Esophagus muscularis mucosa (tissue), 4 donors: ENCODE measurements at regions not wholly inside any gene's neighbourhood (a gene's known extent, or its start where the extent isn't known, plus 50 kb on each side); places are given as distances from the start of the nearest gene placed in this dataset.

Source experiments
- DNase-seq: peaks from one replicate; pipeline ENCODE4 v3.0.0-alpha.2; 2017; ENCODE audit errors: extremely low spot score
- H3K27ac ChIP-seq, 4 donors: fragments of 200-600 bp; sonication (generic); replicated peaks in 1 of 4; 1 replicate in 3 of 4; 2 replicates in 1 of 4; pipeline ENCODE4 v1.5.1; 2016 to 2019; ENCODE audit warnings: mild to moderate bottlenecking in 1 of 4
- H3K27me3 ChIP-seq, 4 donors: fragments of 200-600 bp; sonication (generic); one replicate each; pipeline versions ENCODE4 v1.5.1 to v1.6.0; 2016 to 2019
- H3K36me3 ChIP-seq, 4 donors: fragments of 200-600 bp; sonication (generic); one replicate each; pipeline ENCODE4 v1.5.1; 2016 to 2019
- H3K4me1 ChIP-seq, 4 donors: fragments of 200-600 bp; sonication (generic); one replicate each; pipeline ENCODE4 v1.5.1; 2016 to 2019
- H3K4me3 ChIP-seq, 4 donors: fragments of 200-600 bp; sonication (generic); 1 replicate in 2 of 4; 2 replicates in 2 of 4; pipeline ENCODE4 v1.5.1; 2016 to 2019; ENCODE audit warnings: mild to moderate bottlenecking in 4 of 4, moderate library complexity in 1 of 4
- H3K9me3 ChIP-seq, 4 donors: fragments of 200-600 bp; sonication (generic); 1 replicate in 3 of 4; 2 replicates in 1 of 4; pipeline ENCODE4 v1.5.1; 2016 to 2019
- CTCF ChIP-seq, 3 experiments: fragments of 200-600 bp in 2 of 3; fragments of 450-650 bp in 1 of 3; sonication (generic) in 2 of 3; IDR thresholded peaks; one replicate each; pipeline ENCODE4 v1.5.1; 2017 to 2019; ENCODE audit warnings: antibody characterized with exemption in 3 of 3, mild to moderate bottlenecking in 2 of 3, moderate library complexity in 1 of 3
- EP300 ChIP-seq: sonication (generic); formaldehyde crosslinking; IDR thresholded peaks from one replicate; pipeline ENCODE4 v1.6.1; 2017; ENCODE audit warnings: antibody characterized with exemption
- POLR2A ChIP-seq: fragments of 450-650 bp; IDR thresholded peaks from one replicate; pipeline ENCODE4 v1.6.1; 2017; ENCODE audit warnings: antibody characterized with exemption, moderate library complexity, mild to moderate bottlenecking, low read depth
- POLR2AphosphoS5 ChIP-seq, 2 donors: sonication (generic); formaldehyde crosslinking; IDR thresholded peaks; one replicate each; pipeline ENCODE4 v1.6.1; 2017; ENCODE audit warnings: antibody characterized with exemption in 2 of 2
- WGBS: methylation state at CpG from one replicate; pipeline ENCODE4 v1.1.5; 2018; 5-methylcytosine and 5-hydroxymethylcytosine counted together
- intact Hi-C: fragments of 100-400 bp; cut with DNase I; formaldehyde crosslinking; loops from one replicate; pipeline ENCODE4 v1.15.1; 2023

GRCh38 chr19:30316000-30316491, 56.1 kb upstream of the ZNF536 start:
- no peak for DNase-seq
- intact Hi-C loops: no loop called here
- H3K4me1 ChIP-seq: no peaks in the 10 kb centered on the region
- H3K27ac ChIP-seq: no peak overlapping the region
- TF ChIP-seq EP300 (no peak), POLR2AphosphoS5 (IDR thresholded peaks at IDR 0.05) (no peak), CTCF (IDR thresholded peaks at IDR 0.05) (no peak), POLR2A (no peak)
- peaks cover 0 to 6% (median 0%) of the 10 kb centered on the region in 4 donors for H3K9me3 ChIP-seq
- WGBS: 95% methylated on average over 4 of the region's 4 CpGs
- no peaks in the 10 kb centered on the region for H3K36me3 ChIP-seq
- H3K27me3 ChIP-seq: peaks cover 0 to 43% (median 0%) of the 10 kb centered on the region in 4 donors
- H3K4me3 ChIP-seq: no peak overlapping the region

DNA sequence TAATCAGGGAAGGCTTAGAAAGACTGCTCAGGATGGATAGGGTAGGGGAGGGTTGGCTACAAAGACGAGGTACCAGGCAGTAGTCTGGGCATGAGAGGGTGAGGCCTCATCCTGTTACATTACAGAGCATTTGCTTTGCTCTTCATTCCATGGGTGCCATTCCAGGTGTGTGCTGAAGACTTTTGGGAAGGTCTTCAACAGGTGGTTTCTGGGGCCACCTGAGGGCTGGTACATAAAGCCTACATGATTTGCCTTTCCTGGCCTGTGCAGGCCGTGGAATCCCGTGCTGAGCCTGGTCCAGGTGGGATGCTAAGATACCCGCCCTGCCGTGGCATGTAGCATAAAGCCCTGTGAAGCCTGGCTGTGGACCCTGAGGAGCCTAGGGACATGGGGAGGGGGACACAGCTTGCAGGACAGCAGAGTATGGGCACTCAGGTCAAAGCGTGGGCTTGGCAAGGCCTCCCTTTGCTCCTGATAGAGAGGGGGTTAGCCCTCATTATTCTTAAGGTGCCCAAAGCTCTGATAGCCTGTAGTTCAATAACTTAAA, 55.6 kb upstream of the ZNF536 start:
- peaks cover 0 to 6% (median 0%) of the 10 kb centered on the region in 4 donors for H3K9me3 ChIP-seq
- H3K27ac ChIP-seq: no peak overlapping the region
- no peaks in the 10 kb centered on the region for H3K36me3 ChIP-seq
- DNase-seq: no peak
- 70% methylated on average over 2 of the region's 6 CpGs for WGBS
- no peak for TF ChIP-seq CTCF (IDR thresholded peaks at IDR 0.05)
- TF ChIP-seq POLR2A: no peak
- TF ChIP-seq EP300: no peak
- TF ChIP-seq POLR2AphosphoS5 (IDR thresholded peaks at IDR 0.05): no peak
- no peaks in the 10 kb centered on the region for H3K4me1 ChIP-seq
- no peak overlapping the region for H3K4me3 ChIP-seq
- intact Hi-C loops: no loop called here
- peaks cover 0 to 40% (median 0%) of the 10 kb centered on the region in 4 donors for H3K27me3 ChIP-seq

GRCh38 chr19:30317403-30317802, 54.8 kb upstream of the ZNF536 start:
- intact Hi-C loops: no loop called here
- Histone ChIP-seq H3K27me3 (peaks cover 0 to 40% (median 0%) of the 10 kb centered on the region in 4 donors), H3K4me3 (no peak overlapping the region), H3K4me1 (no peaks in the 10 kb centered on the region), H3K27ac (no peak overlapping the region), H3K36me3 (no peaks in the 10 kb centered on the region), H3K9me3 (peaks cover 0 to 6% (median 0%) of the 10 kb centered on the region in 4 donors)
- WGBS: 80% methylated on average over 4 of the region's 7 CpGs
- TF ChIP-seq CTCF (IDR thresholded peaks at IDR 0.05): no peak
- no peak for TF ChIP-seq POLR2AphosphoS5 (IDR thresholded peaks at IDR 0.05)
- no peak for TF ChIP-seq POLR2A
- no peak for TF ChIP-seq EP300
- no peak for DNase-seq

- Histone ChIP-seq H3K4me1 (no peaks in the 10 kb centered on the region), H3K4me3 (no peak overlapping the region), H3K27ac (no peak overlapping the region), H3K36me3 (no peaks in the 10 kb centered on the region), H3K9me3 (peaks cover 0 to 6% (median 0%) of the 10 kb centered on the region in 4 donors), H3K27me3 (peaks cover 0 to 33% (median 0%) of the 10 kb centered on the region in 4 donors)
- DNase-seq: no peak
- intact Hi-C loops: no loop called here
- TF ChIP-seq CTCF (IDR thresholded peaks at IDR 0.05): no peak
- TF ChIP-seq EP300: no peak
- TF ChIP-seq POLR2AphosphoS5 (IDR thresholded peaks at IDR 0.05): no peak
- TF ChIP-seq POLR2A: no peak
- WGBS: 89% methylated on average over 5 of the region's 5 CpGs
Measured at GRCh38 chr19:30318261-30318660, 53.9 kb upstream of the ZNF536 start.

DNA sequence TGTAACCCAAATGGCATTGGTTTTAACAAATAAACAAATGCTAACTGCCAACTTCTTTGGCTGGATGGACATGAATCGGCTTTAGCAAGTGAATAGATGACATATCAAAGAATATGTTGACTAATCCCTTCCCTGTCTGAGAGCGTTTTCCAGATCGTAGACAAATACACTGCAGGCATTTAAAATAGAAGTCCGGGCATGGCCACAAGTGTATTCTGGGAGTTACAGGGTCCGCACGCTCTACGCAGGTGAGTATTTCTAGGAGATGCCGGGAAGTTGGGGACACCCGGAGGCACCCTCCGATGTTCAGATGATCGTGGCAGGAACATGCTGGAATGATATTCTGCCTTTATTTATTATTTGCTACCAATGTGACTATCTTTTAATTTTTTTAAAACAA, 53.2 kb upstream of the ZNF536 start:
- H3K27ac ChIP-seq: no peak overlapping the region
- whole genome bisulfite sequencing: 84% methylated on average over 11 of the region's 11 CpGs
- intact Hi-C loops: no loop called here
- H3K4me3 ChIP-seq: no peak overlapping the region
- no peak for TF ChIP-seq EP300
- TF ChIP-seq CTCF (IDR thresholded peaks at IDR 0.05): no peak
- H3K27me3 ChIP-seq: peaks cover 0 to 26% (median 0%) of the 10 kb centered on the region in 4 donors
- DNase-seq: no peak
- H3K4me1 ChIP-seq: no peaks in the 10 kb centered on the region
- H3K36me3 ChIP-seq: no peaks in the 10 kb centered on the region
- peaks cover 0 to 6% (median 0%) of the 10 kb centered on the region in 4 donors for H3K9me3 ChIP-seq
